Suprapubic skin (tissue), 4 donors: ENCODE measurements at regions not wholly inside any gene's neighbourhood (a gene's known extent, or its start where the extent isn't known, plus 50 kb on each side); places are given as distances from the start of the nearest gene placed in this dataset.
"Not testable (repeated sequence)": the region's sequence is repeated elsewhere in the genome, so short reads cannot be mapped to it uniquely, and the experiment has no call there.

Experiments
- DNase-seq, 2 donors: peaks; one replicate each; pipeline ENCODE4 v3.0.0-alpha.2; 2019; ENCODE audit warnings: low spot score in 2 of 2
- H3K27ac ChIP-seq: fragments of 200-600 bp; sonication (generic); one replicate; pipeline ENCODE4 v1.5.1; 2019
- H3K27me3 ChIP-seq: fragments of 200-600 bp; sonication (generic); one replicate; pipeline ENCODE4 v1.5.1; 2019
- H3K36me3 ChIP-seq: fragments of 200-600 bp; sonication (generic); one replicate; pipeline ENCODE4 v1.5.1; 2019
- H3K4me1 ChIP-seq: fragments of 200-600 bp; sonication (generic); one replicate; pipeline ENCODE4 v1.5.1; 2019
- H3K4me3 ChIP-seq: fragments of 200-600 bp; sonication (generic); one replicate; pipeline ENCODE4 v1.5.1; 2019; ENCODE audit warnings: mild to moderate bottlenecking
- H3K9me3 ChIP-seq: fragments of 200-600 bp; sonication (generic); one replicate; pipeline ENCODE4 v1.5.1; 2019
- EP300 ChIP-seq: sonication (generic); formaldehyde crosslinking; IDR thresholded peaks from one replicate; pipeline ENCODE4 v1.6.1; 2017; ENCODE audit warnings: antibody characterized with exemption
- POLR2A ChIP-seq, 2 donors: fragments of 450-650 bp; IDR thresholded peaks; one replicate each; pipeline ENCODE4 v1.6.1; 2017; ENCODE audit warnings: antibody characterized with exemption in 2 of 2, mild to moderate bottlenecking in 2 of 2, moderate library complexity in 2 of 2
- POLR2AphosphoS5 ChIP-seq, 3 donors: sonication (generic); formaldehyde crosslinking; IDR thresholded peaks; one replicate each; pipeline ENCODE4 v1.6.1; 2017; ENCODE audit warnings: antibody characterized with exemption in 3 of 3
- WGBS: methylation state at CpG from one replicate; pipeline ENCODE4 v1.1.5; 2018; 5-methylcytosine and 5-hydroxymethylcytosine counted together
- TF ChIP-seq, protein P1 (sequence below), 2 donors: fragments of 200-600 bp in 1 of 2; fragments of 450-650 bp in 1 of 2; sonication (generic) in 1 of 2; IDR thresholded peaks; one replicate each; pipeline ENCODE4 v1.5.1; 2016 to 2019; ENCODE audit warnings: antibody characterized with exemption in 2 of 2, mild to moderate bottlenecking in 1 of 2, moderate library complexity in 1 of 2

DNA sequence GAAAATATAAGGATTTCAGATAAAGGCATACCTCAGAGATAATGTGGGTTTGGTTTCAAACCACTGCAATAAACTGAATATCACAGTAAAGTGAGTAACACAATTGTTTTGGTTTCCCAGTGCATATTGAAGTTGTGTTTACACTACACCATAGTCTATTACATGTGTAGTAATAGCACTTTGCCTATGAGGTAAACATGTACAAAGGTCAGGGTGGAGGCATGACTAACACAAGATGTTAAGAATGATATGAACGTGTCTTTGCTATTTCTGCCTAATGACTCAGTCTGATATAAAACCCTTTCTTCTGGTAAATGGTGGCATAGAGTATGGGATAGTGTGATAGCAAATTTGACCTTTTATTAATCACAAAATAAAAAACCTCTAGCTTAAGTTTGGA is 621.5 kb upstream of the ADGRL2 start:
- Histone ChIP-seq H3K27ac (no peak overlapping the region), H3K36me3 (no peaks in the 10 kb centered on the region), H3K9me3 (no peaks in the 10 kb centered on the region), H3K4me3 (no peak overlapping the region), H3K4me1 (no peaks in the 10 kb centered on the region), H3K27me3 (no peaks in the 10 kb centered on the region)
- 37% methylated on average over 1 of the region's 1 CpG for WGBS
- no peak for DNase-seq
- no peak for TF ChIP-seq POLR2A (IDR thresholded peaks at IDR 0.05)
- no peak for TF ChIP-seq EP300
- no peak for TF ChIP-seq POLR2AphosphoS5 (IDR thresholded peaks at IDR 0.05)
- TF ChIP-seq, protein P1, sequence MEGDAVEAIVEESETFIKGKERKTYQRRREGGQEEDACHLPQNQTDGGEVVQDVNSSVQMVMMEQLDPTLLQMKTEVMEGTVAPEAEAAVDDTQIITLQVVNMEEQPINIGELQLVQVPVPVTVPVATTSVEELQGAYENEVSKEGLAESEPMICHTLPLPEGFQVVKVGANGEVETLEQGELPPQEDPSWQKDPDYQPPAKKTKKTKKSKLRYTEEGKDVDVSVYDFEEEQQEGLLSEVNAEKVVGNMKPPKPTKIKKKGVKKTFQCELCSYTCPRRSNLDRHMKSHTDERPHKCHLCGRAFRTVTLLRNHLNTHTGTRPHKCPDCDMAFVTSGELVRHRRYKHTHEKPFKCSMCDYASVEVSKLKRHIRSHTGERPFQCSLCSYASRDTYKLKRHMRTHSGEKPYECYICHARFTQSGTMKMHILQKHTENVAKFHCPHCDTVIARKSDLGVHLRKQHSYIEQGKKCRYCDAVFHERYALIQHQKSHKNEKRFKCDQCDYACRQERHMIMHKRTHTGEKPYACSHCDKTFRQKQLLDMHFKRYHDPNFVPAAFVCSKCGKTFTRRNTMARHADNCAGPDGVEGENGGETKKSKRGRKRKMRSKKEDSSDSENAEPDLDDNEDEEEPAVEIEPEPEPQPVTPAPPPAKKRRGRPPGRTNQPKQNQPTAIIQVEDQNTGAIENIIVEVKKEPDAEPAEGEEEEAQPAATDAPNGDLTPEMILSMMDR (IDR thresholded peaks at IDR 0.05) = no peak

- not testable (repeated sequence) for H3K27me3 ChIP-seq, DNase-seq, H3K36me3 ChIP-seq, H3K4me3 ChIP-seq, H3K27ac ChIP-seq, H3K9me3 ChIP-seq, H3K4me1 ChIP-seq
- WGBS = 93% methylated on average over 3 of the region's 30 CpGs
These were observed 622.2 kb upstream of the ADGRL2 start for GRCh38 chr1:81178431-81179093.

DNA sequence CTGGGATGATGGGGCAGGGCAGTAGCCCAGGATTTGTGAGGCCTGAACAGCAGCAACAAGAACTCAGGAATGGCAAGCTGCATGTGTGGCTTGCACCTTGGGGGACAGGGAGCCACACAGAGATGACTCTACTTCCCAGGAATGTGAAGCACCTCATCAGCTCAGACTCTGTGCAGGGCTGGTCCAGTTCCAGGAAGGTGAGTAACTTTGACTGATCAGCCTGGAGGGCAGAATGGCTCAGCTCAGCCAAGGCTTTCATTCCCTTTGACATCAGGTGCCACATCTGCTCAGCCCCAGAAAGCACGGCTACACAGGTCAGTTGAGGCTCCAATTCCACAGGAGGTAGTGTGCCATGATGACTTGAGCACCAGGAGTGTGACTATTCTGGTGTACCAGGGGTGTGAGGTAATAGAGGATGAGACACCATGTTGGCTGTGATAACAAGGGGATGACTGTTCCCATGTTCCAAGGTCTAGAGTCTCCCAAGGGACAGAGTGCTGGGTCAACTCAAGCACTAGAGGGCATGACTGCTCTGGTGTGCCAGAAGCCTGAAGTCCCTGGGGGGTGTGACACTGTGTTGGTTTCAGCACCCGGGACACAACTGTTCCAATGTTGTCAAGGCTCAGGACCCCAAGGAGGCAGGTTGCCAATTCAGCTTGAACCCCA is 625.8 kb upstream of the ADGRL2 start:
- Histone ChIP-seq H3K27ac (no peak overlapping the region), H3K36me3 (no peaks in the 10 kb centered on the region), H3K9me3 (peaks cover 6% of the 10 kb centered on the region), H3K4me1 (no peaks in the 10 kb centered on the region), H3K27me3 (no peaks in the 10 kb centered on the region), H3K4me3 (no peak overlapping the region)
- 70% methylated on average over 2 of the region's 2 CpGs for WGBS
- DNase-seq = peak in 1 of 2 donors; percentile 56
- TF ChIP-seq, protein P1 (IDR thresholded peaks at IDR 0.05) = no peak
- TF ChIP-seq POLR2A (IDR thresholded peaks at IDR 0.05) (no peak), POLR2AphosphoS5 (IDR thresholded peaks at IDR 0.05) (no peak)

DNA sequence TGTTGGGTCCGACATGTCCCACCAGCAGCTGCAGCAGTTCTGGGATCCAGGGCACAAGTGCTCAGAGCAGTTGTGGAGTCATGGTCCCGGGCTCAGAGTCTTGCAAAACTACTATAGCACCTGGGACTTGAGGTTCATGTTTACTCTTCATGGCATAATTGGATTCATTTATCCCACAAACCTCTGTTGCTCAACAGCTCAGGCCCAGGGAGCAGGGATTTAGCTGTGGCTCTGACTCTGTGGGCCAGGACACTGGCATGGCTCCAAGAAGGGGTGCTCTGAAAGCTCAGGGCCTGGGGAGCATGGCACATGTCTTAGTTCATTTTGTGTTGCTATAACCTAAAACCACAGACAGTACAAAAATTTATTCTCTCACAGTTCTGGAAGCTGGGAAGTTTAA is 626.7 kb upstream of the ADGRL2 start:
- TF ChIP-seq POLR2AphosphoS5 (IDR thresholded peaks at IDR 0.05) (no peak), POLR2A (IDR thresholded peaks at IDR 0.05) (no peak), EP300 (no peak)
- TF ChIP-seq, protein P1 (IDR thresholded peaks at IDR 0.05) = no peak
- WGBS = 88% methylated on average over 2 of the region's 2 CpGs

DNA sequence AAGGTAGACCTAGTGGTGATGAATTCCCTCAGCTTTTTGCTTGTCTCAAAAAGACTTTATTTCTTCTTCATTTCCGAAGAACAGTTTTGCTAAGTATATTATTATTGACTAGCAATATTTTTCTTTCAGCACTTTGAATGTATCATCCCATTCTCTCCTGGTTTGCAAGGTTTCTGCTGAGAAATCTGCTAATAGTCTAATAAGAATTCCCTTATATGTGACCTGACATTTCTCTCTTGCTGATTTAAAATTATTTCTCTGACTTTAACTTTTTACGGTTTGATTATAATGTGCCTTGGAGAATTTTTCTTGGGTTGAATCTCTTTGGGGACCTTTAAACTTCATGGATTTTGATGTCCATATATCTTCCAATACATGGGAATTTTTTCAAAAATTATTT is 628.3 kb upstream of the ADGRL2 start:
- Histone ChIP-seq H3K9me3 (peaks cover 6% of the 10 kb centered on the region), H3K4me1 (no peaks in the 10 kb centered on the region), H3K36me3 (no peaks in the 10 kb centered on the region), H3K27ac (no peak overlapping the region), H3K4me3 (no peak overlapping the region), H3K27me3 (no peaks in the 10 kb centered on the region)
- DNase-seq = no peak
- TF ChIP-seq POLR2AphosphoS5 (IDR thresholded peaks at IDR 0.05) = no peak
- TF ChIP-seq, protein P1 (IDR thresholded peaks at IDR 0.05) = no peak
- TF ChIP-seq POLR2A (IDR thresholded peaks at IDR 0.05) = no peak
- TF ChIP-seq EP300 = no peak
- WGBS = 91% methylated on average over 2 of the region's 2 CpGs

More for the DNA sequence above, 626.7 kb upstream of the ADGRL2 start:
- Histone ChIP-seq H3K4me3 (no peak overlapping the region), H3K27ac (no peak overlapping the region), H3K4me1 (no peaks in the 10 kb centered on the region), H3K9me3 (peaks cover 6% of the 10 kb centered on the region), H3K27me3 (no peaks in the 10 kb centered on the region), H3K36me3 (no peaks in the 10 kb centered on the region)
- no peak for DNase-seq
